HepG2 (cell line): ENCODE measurements at regions not wholly inside any gene's neighbourhood (a gene's known extent, or its start where the extent isn't known, plus 50 kb on each side); places are given as distances from the start of the nearest gene placed in this dataset.

Experiments used
- ATAC-seq: fragments of 200-7000 bp; cut with Tn5 transposase; 3 replicates; pipeline ENCODE4 v1.9.1; 2020; ENCODE audit warnings: mild to moderate bottlenecking, moderate library complexity
- BruUV-seq: library from RNA; stranded (reverse); fragments of 400-500 nt; replicated peaks from 2 replicates; lab custom pipeline; 2021; lab: Mats Ljungman, UMichigan
- CTCF ChIA-PET: fragments of 300-600 bp; formaldehyde crosslinking; extraction: SDS; loops from one replicate; lab custom pipeline; 2021; ENCODE audit warnings: low total read pairs, inconsistent platforms, low intra/inter-chr PET ratio; lab: Yijun Ruan, JAX
- POLR2A ChIA-PET: fragments of 350-600 bp; sonication (Branson Sonifier 250); formaldehyde crosslinking; loops from one replicate; lab custom pipeline; 2020; ENCODE audit warnings: antibody characterized with exemption, inconsistent platforms; lab: Yijun Ruan, JAX
- DNase-seq: peaks from one replicate; pipeline ENCODE4 v3.0.0-alpha.2; 2015; ENCODE audit warnings: low spot score
- FAIRE-seq: peaks from 3 replicates; lab custom pipeline; 2011; peaks lifted over from hg19 to GRCh38; lab: Jason Lieb, UNC
- H2AFZ ChIP-seq: one replicate; pipeline ENCODE4 v1.6.1; 2011; ENCODE audit warnings: low read length, inconsistent platforms
- H3K27ac ChIP-seq: fragments of 300-600 bp; 3 replicates; pipeline ENCODE4 v1.8.0; 2011; ENCODE audit warnings: mixed run types, mild to moderate bottlenecking, mixed read lengths, low read length, inconsistent platforms; ENCODE audit not compliant: insufficient read depth; ENCODE audit errors: extremely low read length
- H3K27me3 ChIP-seq, 2 experiments: fragments of 200-600 bp in 1 of 2; 2 replicates in 1 of 2; 3 replicates in 1 of 2; pipeline versions ENCODE4 v1.6.0 to v1.8.0; 2011; ENCODE audit warnings: low read length in 2 of 2, mild to moderate bottlenecking in 2 of 2, moderate library complexity in 2 of 2, inconsistent platforms in 1 of 2; ENCODE audit not compliant: insufficient read depth in 2 of 2, control insufficient read depth in 1 of 2
- H3K36me3 ChIP-seq, 2 experiments: fragments of 200-600 bp in 1 of 2; replicated peaks in 1 of 2; 2 replicates in 1 of 2; 3 replicates in 1 of 2; pipeline versions ENCODE4 v1.5.1 to v1.8.0; 2011; ENCODE audit warnings: low read length in 2 of 2, inconsistent platforms in 1 of 2; ENCODE audit not compliant: insufficient read depth in 2 of 2, control insufficient read depth in 1 of 2
- H3K4me1 ChIP-seq: 2 replicates; pipeline ENCODE4 v1.5.1; 2012; ENCODE audit warnings: low read length, inconsistent platforms; ENCODE audit not compliant: insufficient read depth
- H3K4me2 ChIP-seq: 2 replicates; pipeline ENCODE4 v1.6.0; 2011; ENCODE audit warnings: low read depth, low read length, inconsistent platforms
- H3K4me3 ChIP-seq, 3 experiments: fragments of 200-600 bp in 1 of 3; sonication (generic), shearing (Covaris generic) in 1 of 3; replicated peaks in 1 of 3; 2 replicates each; pipeline ENCODE4 v1.5.1; 2011 to 2016; ENCODE audit warnings: low read length in 3 of 3, inconsistent platforms in 2 of 3, low read depth in 2 of 3, mild to moderate bottlenecking in 2 of 3, control low read depth in 1 of 3, mixed read lengths in 1 of 3; ENCODE audit not compliant: insufficient read depth in 1 of 3
- H3K79me2 ChIP-seq: one replicate; pipeline ENCODE4 v1.6.1; 2011; ENCODE audit warnings: low read length, inconsistent platforms; ENCODE audit not compliant: insufficient read depth
- H3K9ac ChIP-seq: 2 replicates; pipeline ENCODE4 v1.6.0; 2011; ENCODE audit warnings: mild to moderate bottlenecking, low read depth, low read length, inconsistent platforms; ENCODE audit not compliant: insufficient read depth
- H3K9me3 ChIP-seq: 2 replicates; pipeline ENCODE4 v1.5.1; 2012; ENCODE audit warnings: mild to moderate bottlenecking, low read length
- H4K20me1 ChIP-seq: 2 replicates; pipeline ENCODE4 v1.6.0; 2011; ENCODE audit warnings: inconsistent platforms, mild to moderate bottlenecking, low read length, moderate library complexity; ENCODE audit not compliant: insufficient read depth
- DRAP1 ChIP-seq: IDR thresholded peaks from 2 replicates; pipeline ENCODE4 v1.6.1; 2016; ENCODE audit warnings: missing genetic modification reagents, missing compliant biosample characterization
- HMG20B ChIP-seq: conservative IDR thresholded peaks from 2 replicates; pipeline ENCODE4 v1.6.1; 2016; ENCODE audit warnings: missing genetic modification reagents, missing compliant biosample characterization
- PHF21A ChIP-seq: sonication (generic); formaldehyde crosslinking; IDR thresholded peaks from 2 replicates; pipeline ENCODE4 v1.5.0; 2020; ENCODE audit warnings: mild to moderate bottlenecking, missing genetic modification reagents
- POLR2A ChIP-seq, 2 experiments: IDR thresholded peaks; 2 replicates each; pipeline ENCODE4 v1.6.1; 2011; ENCODE audit warnings: low read depth in 2 of 2, low read length in 2 of 2, mild to moderate bottlenecking in 1 of 2, moderate library complexity in 1 of 2; ENCODE audit not compliant: insufficient read depth in 1 of 2
- ZFP36L1 ChIP-seq: sonication (generic); formaldehyde crosslinking; IDR thresholded peaks from 2 replicates; pipeline ENCODE4 v1.8.0; 2022; ENCODE audit warnings: mild to moderate bottlenecking, missing genetic modification reagents, moderate library complexity
- ZNF513 ChIP-seq: sonication (generic); formaldehyde crosslinking; conservative IDR thresholded peaks from 2 replicates; pipeline ENCODE4 v1.5.0; 2020; ENCODE audit warnings: missing genetic modification reagents
- ZNF660 ChIP-seq: sonication (generic); formaldehyde crosslinking; IDR thresholded peaks from 2 replicates; pipeline ENCODE4 v1.5.1; 2020; ENCODE audit warnings: mild to moderate bottlenecking, low read depth, missing genetic modification reagents, borderline replicate concordance
- ZNF784 ChIP-seq: sonication (generic); formaldehyde crosslinking; IDR thresholded peaks from 2 replicates; pipeline ENCODE4 v1.5.1; 2020; ENCODE audit warnings: missing genetic modification reagents, mild to moderate bottlenecking, borderline replicate concordance
- ZNF788 ChIP-seq: sonication (generic); formaldehyde crosslinking; IDR thresholded peaks from 2 replicates; pipeline ENCODE4 v1.5.0; 2020; ENCODE audit warnings: mild to moderate bottlenecking, missing genetic modification reagents, borderline replicate concordance
- ZSCAN9 ChIP-seq: IDR thresholded peaks from 2 replicates; pipeline ENCODE4 v1.6.1; 2016; ENCODE audit warnings: borderline replicate concordance
- WGBS: methylation state at CpG from one replicate; pipeline ENCODE4 v1.1.6; 2017; ENCODE audit warnings: low lambda C conversion rate; 5-methylcytosine and 5-hydroxymethylcytosine counted together
- in situ Hi-C: cut with HindIII; loops from 2 replicates; pipeline ENCODE4 v1.10.0; 2017; ENCODE audit warnings: low pct_unique_long_range_greater_than_20kb; ENCODE audit not compliant: extremely low pct_ligation_motif_present
- intact Hi-C: fragments of 100-400 bp; cut with micrococcal nuclease; formaldehyde crosslinking; loops from one replicate; pipeline ENCODE4 v1.10.0; 2022; ENCODE audit not compliant: unreplicated experiment
- TF ChIP-seq, protein P1 (sequence below): IDR thresholded peaks from 2 replicates; pipeline ENCODE4 v1.6.1; 2016; ENCODE audit warnings: low read depth, missing genetic modification reagents, missing compliant biosample characterization
- TF ChIP-seq, protein P2 (sequence below): sonication (generic); formaldehyde crosslinking; IDR thresholded peaks from 2 replicates; pipeline ENCODE4 v1.5.0; 2020; ENCODE audit warnings: mild to moderate bottlenecking, low read depth, missing genetic modification reagents, borderline replicate concordance

GRCh38 chr4:162836773-162837172, 329.9 kb downstream of the NAF1 start:
- intact Hi-C loops, result loop anchor here (5.0 kb wide), 1 partner anchor 269 kb away; no protein-coding TSS in a partner anchor
- CTCF ChIA-PET, result no interaction called here
- TF ChIP-seq HMG20B (CRISPR knock-in tag) (no peak), DRAP1 (no peak), ZNF784 (CRISPR knock-in tag) (no peak), ZFP36L1 (no peak), ZNF660 (no peak), ZSCAN9 (CRISPR knock-in tag) (no peak), ZNF788 (CRISPR knock-in tag) (no peak), PHF21A (CRISPR knock-in tag) (no peak), POLR2A (IDR thresholded peaks at IDR 0.05; ENCODE audit: insufficient read depth in 1 of 2, low read depth in 2 of 2, low read length in 2 of 2) (no peak), ZNF513 (no peak)
- TF ChIP-seq, protein P1, sequence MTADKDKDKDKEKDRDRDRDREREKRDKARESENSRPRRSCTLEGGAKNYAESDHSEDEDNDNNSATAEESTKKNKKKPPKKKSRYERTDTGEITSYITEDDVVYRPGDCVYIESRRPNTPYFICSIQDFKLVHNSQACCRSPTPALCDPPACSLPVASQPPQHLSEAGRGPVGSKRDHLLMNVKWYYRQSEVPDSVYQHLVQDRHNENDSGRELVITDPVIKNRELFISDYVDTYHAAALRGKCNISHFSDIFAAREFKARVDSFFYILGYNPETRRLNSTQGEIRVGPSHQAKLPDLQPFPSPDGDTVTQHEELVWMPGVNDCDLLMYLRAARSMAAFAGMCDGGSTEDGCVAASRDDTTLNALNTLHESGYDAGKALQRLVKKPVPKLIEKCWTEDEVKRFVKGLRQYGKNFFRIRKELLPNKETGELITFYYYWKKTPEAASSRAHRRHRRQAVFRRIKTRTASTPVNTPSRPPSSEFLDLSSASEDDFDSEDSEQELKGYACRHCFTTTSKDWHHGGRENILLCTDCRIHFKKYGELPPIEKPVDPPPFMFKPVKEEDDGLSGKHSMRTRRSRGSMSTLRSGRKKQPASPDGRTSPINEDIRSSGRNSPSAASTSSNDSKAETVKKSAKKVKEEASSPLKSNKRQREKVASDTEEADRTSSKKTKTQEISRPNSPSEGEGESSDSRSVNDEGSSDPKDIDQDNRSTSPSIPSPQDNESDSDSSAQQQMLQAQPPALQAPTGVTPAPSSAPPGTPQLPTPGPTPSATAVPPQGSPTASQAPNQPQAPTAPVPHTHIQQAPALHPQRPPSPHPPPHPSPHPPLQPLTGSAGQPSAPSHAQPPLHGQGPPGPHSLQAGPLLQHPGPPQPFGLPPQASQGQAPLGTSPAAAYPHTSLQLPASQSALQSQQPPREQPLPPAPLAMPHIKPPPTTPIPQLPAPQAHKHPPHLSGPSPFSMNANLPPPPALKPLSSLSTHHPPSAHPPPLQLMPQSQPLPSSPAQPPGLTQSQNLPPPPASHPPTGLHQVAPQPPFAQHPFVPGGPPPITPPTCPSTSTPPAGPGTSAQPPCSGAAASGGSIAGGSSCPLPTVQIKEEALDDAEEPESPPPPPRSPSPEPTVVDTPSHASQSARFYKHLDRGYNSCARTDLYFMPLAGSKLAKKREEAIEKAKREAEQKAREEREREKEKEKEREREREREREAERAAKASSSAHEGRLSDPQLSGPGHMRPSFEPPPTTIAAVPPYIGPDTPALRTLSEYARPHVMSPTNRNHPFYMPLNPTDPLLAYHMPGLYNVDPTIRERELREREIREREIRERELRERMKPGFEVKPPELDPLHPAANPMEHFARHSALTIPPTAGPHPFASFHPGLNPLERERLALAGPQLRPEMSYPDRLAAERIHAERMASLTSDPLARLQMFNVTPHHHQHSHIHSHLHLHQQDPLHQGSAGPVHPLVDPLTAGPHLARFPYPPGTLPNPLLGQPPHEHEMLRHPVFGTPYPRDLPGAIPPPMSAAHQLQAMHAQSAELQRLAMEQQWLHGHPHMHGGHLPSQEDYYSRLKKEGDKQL (CRISPR knock-in tag), result no peak
- TF ChIP-seq, protein P2, sequence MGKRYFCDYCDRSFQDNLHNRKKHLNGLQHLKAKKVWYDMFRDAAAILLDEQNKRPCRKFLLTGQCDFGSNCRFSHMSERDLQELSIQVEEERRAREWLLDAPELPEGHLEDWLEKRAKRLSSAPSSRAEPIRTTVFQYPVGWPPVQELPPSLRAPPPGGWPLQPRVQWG, result no peak
- TF ChIP-seq, all 625 proteins: peak for 0
- Histone ChIP-seq H3K27ac (no peak overlapping the region), H3K4me1 (no peaks in the 10 kb centered on the region), H2AFZ (no peak overlapping the region), H3K9ac (no peak overlapping the region), H3K79me2 (no peaks in the 10 kb centered on the region), H3K4me3 (no peak overlapping the region), H3K4me2 (no peak overlapping the region), H3K36me3 (no peaks in the 10 kb centered on the region), H3K9me3 (no peaks in the 10 kb centered on the region), H3K27me3 (no peaks in the 10 kb centered on the region; a peak in 1 of 5 replicates), H4K20me1 (no peaks in the 10 kb centered on the region)
- no peak for FAIRE-seq
- POLR2A ChIA-PET, result no interaction called here
- 0% methylated on average over 2 of the region's 2 CpGs for WGBS
- no TSS peak for BruUV-seq
- no peak for ATAC-seq
- DNase-seq, result no peak
- in situ Hi-C loops, result no loop called here
